OCI-LY3 (cell line): ENCODE measurements at regions not wholly inside any gene's neighbourhood (a gene's known extent, or its start where the extent isn't known, plus 50 kb on each side); places are given as distances from the start of the nearest gene placed in this dataset.

Experiments used
- H2AFZ ChIP-seq: fragments of 200-600, 300-600 bp; shearing (Covaris generic); 2 replicates; pipeline ENCODE4 v1.6.0; 2014; ENCODE audit warnings: antibody characterized with exemption, low read depth, low read length
- H3K27ac ChIP-seq: fragments of 200-600, 300-600 bp; sonication (generic); 2 replicates; pipeline ENCODE4 v1.5.1; 2014; ENCODE audit warnings: mild to moderate bottlenecking, low read length, moderate library complexity, mixed read lengths
- H3K27me3 ChIP-seq: fragments of 200-600, 300-600 bp; sonication (generic); 2 replicates; pipeline ENCODE4 v1.6.1; 2014; ENCODE audit warnings: low read depth, low read length, mixed read lengths
- H3K36me3 ChIP-seq: fragments of 200-600, 300-600 bp; sonication (generic); replicated peaks from 2 replicates; pipeline ENCODE3; 2014; ENCODE audit warnings: low read depth, low read length, mixed read lengths
- H3K4me1 ChIP-seq: fragments of 300-600, 200-600 bp; sonication (generic); 2 replicates; pipeline ENCODE4 v1.6.1; 2014; ENCODE audit warnings: low read length, mixed read lengths
- H3K4me2 ChIP-seq: fragments of 200-600, 300-600 bp; sonication (generic); 2 replicates; pipeline ENCODE4 v1.6.1; 2014; ENCODE audit warnings: low read length, mixed read lengths
- H3K4me3 ChIP-seq: fragments of 300-600, 200-600 bp; sonication (generic); 2 replicates; pipeline ENCODE4 v1.5.1; 2014; ENCODE audit warnings: antibody characterized with exemption, mild to moderate bottlenecking, low read length, moderate library complexity
- H3K79me2 ChIP-seq: fragments of 300-600, 200-600 bp; shearing (Covaris generic); 2 replicates; pipeline ENCODE4 v1.6.1; 2014; ENCODE audit warnings: mild to moderate bottlenecking, low read length, mixed read lengths
- H3K9ac ChIP-seq: fragments of 300-600, 200-600 bp; shearing (Covaris generic); 2 replicates; pipeline ENCODE4 v1.6.0; 2014; ENCODE audit warnings: mild to moderate bottlenecking, low read length, moderate library complexity
- H3K9me3 ChIP-seq: fragments of 200-600, 300-600 bp; shearing (Covaris generic); 2 replicates; pipeline ENCODE4 v1.6.1; 2014; ENCODE audit warnings: low read length, mixed read lengths; ENCODE audit not compliant: insufficient read depth
- H4K20me1 ChIP-seq: fragments of 200-600, 300-600 bp; sonication (generic); 2 replicates; pipeline ENCODE4 v1.6.1; 2016; ENCODE audit warnings: low read length, mixed read lengths; ENCODE audit not compliant: insufficient read depth
- EZH2phosphoT487 ChIP-seq: fragments of 200-600 bp; shearing (Covaris generic); IDR thresholded peaks from 2 replicates; pipeline ENCODE4 v1.6.1; 2018; ENCODE audit warnings: antibody characterized with exemption, mixed run types, low read depth
- TF ChIP-seq, protein P1 (sequence below): fragments of 200-600, 300-600 bp; sonication (generic); IDR thresholded peaks from 2 replicates; pipeline ENCODE4 v1.5.1; 2014; ENCODE audit warnings: antibody characterized with exemption, low read length, low read depth

DNA sequence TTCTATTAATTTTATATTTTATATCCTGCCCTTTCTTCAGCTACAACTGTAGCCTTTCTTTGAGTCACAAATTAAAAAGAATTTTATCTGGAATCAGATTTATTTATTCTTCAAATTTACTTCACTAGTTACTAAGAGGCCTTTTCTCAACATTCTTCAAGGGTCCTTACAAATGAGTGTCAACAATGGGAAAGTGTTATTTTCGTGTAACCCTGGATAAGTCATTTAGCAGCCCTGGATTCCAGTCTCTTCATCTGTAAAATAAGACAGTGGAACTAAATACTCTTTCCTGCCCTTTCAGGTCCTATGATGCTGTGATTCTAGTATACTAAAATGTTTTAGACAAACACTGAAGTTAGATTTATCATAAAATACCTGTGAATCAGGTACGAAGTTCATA lies 397.0 kb downstream of the KLF12 start:
- H3K36me3 ChIP-seq = no peaks in the 10 kb centered on the region
- no peaks in the 10 kb centered on the region for H4K20me1 ChIP-seq
- no peaks in the 10 kb centered on the region for H3K4me1 ChIP-seq
- H3K9me3 ChIP-seq = no peaks in the 10 kb centered on the region
- no peak overlapping the region for H3K4me2 ChIP-seq
- H2AFZ ChIP-seq = no peak overlapping the region
- H3K9ac ChIP-seq = no peak overlapping the region
- no peaks in the 10 kb centered on the region for H3K27me3 ChIP-seq
- TF ChIP-seq, protein P1, sequence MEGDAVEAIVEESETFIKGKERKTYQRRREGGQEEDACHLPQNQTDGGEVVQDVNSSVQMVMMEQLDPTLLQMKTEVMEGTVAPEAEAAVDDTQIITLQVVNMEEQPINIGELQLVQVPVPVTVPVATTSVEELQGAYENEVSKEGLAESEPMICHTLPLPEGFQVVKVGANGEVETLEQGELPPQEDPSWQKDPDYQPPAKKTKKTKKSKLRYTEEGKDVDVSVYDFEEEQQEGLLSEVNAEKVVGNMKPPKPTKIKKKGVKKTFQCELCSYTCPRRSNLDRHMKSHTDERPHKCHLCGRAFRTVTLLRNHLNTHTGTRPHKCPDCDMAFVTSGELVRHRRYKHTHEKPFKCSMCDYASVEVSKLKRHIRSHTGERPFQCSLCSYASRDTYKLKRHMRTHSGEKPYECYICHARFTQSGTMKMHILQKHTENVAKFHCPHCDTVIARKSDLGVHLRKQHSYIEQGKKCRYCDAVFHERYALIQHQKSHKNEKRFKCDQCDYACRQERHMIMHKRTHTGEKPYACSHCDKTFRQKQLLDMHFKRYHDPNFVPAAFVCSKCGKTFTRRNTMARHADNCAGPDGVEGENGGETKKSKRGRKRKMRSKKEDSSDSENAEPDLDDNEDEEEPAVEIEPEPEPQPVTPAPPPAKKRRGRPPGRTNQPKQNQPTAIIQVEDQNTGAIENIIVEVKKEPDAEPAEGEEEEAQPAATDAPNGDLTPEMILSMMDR = no peak
- no peak for TF ChIP-seq EZH2phosphoT487
- no peaks in the 10 kb centered on the region for H3K79me2 ChIP-seq
- H3K27ac ChIP-seq = no peak overlapping the region
- H3K4me3 ChIP-seq = no peak overlapping the region

DNA sequence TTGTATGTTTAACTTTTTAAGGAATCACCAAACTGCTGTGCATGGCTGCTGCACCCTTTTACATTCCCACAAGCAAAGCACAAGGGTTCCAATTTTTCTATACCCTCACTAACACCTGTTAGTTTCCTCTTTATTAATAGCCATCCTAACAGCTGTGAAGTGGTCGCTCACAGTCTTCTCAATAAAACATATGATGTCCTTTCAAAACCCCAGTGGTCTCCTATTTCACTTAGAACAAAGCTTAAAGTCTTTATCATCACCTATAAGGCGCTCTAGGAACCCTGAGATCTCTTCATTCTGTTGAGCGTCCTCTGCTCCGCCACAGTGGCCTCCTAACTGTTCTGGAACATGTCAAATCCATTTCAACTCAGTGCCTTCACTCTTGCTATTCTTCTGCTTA lies 400.5 kb downstream of the KLF12 start:
- no peak overlapping the region for H3K4me2 ChIP-seq
- H3K4me1 ChIP-seq = no peaks in the 10 kb centered on the region
- TF ChIP-seq EZH2phosphoT487 = no peak
- TF ChIP-seq, protein P1 = no peak
- no peak overlapping the region for H3K27ac ChIP-seq
- H3K36me3 ChIP-seq = no peaks in the 10 kb centered on the region
- H2AFZ ChIP-seq = no peak overlapping the region
- no peak overlapping the region for H3K9ac ChIP-seq
- no peaks in the 10 kb centered on the region for H3K27me3 ChIP-seq
- no peaks in the 10 kb centered on the region for H3K9me3 ChIP-seq
- no peak overlapping the region for H3K4me3 ChIP-seq
- no peaks in the 10 kb centered on the region for H3K79me2 ChIP-seq
- no peaks in the 10 kb centered on the region for H4K20me1 ChIP-seq

DNA sequence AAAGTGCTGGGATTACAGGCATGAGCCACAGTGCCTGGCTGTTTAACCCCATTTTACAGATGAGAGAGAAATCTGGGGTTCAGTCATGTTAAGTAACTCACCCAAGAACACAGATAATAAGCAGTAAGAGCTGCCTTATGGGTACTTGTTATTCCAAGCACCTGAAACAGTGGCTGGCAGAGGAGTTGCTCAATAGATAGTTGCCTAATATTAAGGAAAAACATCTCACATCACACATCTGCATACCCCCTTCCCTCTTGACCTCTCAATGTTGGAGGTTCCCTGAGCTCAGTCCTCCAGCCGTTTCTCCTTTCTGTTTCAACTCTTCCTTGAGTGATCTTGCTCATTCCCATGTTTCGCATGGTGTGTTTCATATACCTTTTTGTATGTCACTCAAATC lies 401.9 kb downstream of the KLF12 start:
- Histone ChIP-seq H3K4me3 (no peak overlapping the region), H3K4me1 (no peaks in the 10 kb centered on the region), H3K27ac (no peak overlapping the region), H3K36me3 (no peaks in the 10 kb centered on the region), H3K9ac (no peak overlapping the region), H4K20me1 (no peaks in the 10 kb centered on the region), H2AFZ (no peak overlapping the region), H3K79me2 (no peaks in the 10 kb centered on the region), H3K9me3 (no peaks in the 10 kb centered on the region), H3K4me2 (no peak overlapping the region), H3K27me3 (no peaks in the 10 kb centered on the region)
- TF ChIP-seq, protein P1 = no peak
- TF ChIP-seq EZH2phosphoT487 = no peak

DNA sequence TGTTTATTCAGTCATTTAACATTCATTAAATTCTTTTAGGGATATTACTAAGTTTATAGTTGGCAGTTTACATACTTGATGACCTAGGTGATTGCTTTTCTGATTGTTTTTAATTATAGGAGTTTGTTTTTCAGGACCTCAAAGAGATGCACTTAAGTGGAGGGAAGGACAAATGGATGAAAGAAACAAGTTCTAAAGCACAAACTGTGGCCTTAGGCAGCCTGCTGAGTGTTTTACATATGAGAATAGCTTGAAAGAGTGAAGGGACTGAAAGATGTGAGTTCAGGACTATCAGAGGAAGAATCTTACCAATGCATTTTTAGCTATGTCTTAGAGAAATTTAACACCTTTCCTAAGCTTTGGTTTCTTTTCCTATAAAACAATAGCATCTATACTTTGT lies 402.6 kb downstream of the KLF12 start:
- Histone ChIP-seq H3K27ac (no peak overlapping the region), H3K4me2 (no peak overlapping the region), H3K9ac (no peak overlapping the region), H3K4me3 (no peak overlapping the region), H2AFZ (no peak overlapping the region), H3K36me3 (no peaks in the 10 kb centered on the region), H3K9me3 (no peaks in the 10 kb centered on the region), H3K27me3 (no peaks in the 10 kb centered on the region), H3K4me1 (no peaks in the 10 kb centered on the region), H4K20me1 (no peaks in the 10 kb centered on the region), H3K79me2 (no peaks in the 10 kb centered on the region)
- no peak for TF ChIP-seq EZH2phosphoT487
- TF ChIP-seq, protein P1 = no peak
